Smooth muscle cell (in vitro differentiated cells): ENCODE measurements at regions not wholly inside any gene's neighbourhood (a gene's known extent, or its start where the extent isn't known, plus 50 kb on each side); places are given as distances from the start of the nearest gene placed in this dataset.

Source experiments
- DNase-seq: peaks from one replicate; lab custom pipeline; 2025; ENCODE audit not compliant: unreplicated experiment; lab: John Stamatoyannopoulos, UW
- H2AFZ ChIP-seq: fragments of 200-600 bp; sonication (generic); 2 replicates; pipeline ENCODE4 v1.6.0; 2016; ENCODE audit warnings: antibody characterized with exemption, low read depth, mild to moderate bottlenecking
- H3F3A ChIP-seq: fragments of 200-600 bp; sonication (generic); 2 replicates; pipeline ENCODE4 v1.6.0; 2017; ENCODE audit warnings: antibody characterized with exemption, low read depth
- H3K27ac ChIP-seq: fragments of 200-600 bp; sonication (generic); 2 replicates; pipeline ENCODE4 v1.5.1; 2016; ENCODE audit warnings: low read depth, mild to moderate bottlenecking
- H3K27me3 ChIP-seq: fragments of 200-600 bp; sonication (generic); 2 replicates; pipeline ENCODE4 v1.6.1; 2016; ENCODE audit warnings: low read depth, mild to moderate bottlenecking
- H3K36me3 ChIP-seq: fragments of 200-600 bp; sonication (generic); 2 replicates; pipeline ENCODE4 v1.5.1; 2016; ENCODE audit warnings: low read depth
- H3K4me1 ChIP-seq: fragments of 200-600 bp; sonication (generic); 2 replicates; pipeline ENCODE4 v1.5.1; 2016; ENCODE audit warnings: low read depth
- H3K4me2 ChIP-seq: fragments of 200-600 bp; sonication (generic); 2 replicates; pipeline ENCODE4 v1.6.0; 2016; ENCODE audit warnings: mild to moderate bottlenecking
- H3K4me3 ChIP-seq: fragments of 200-600 bp; sonication (generic); 2 replicates; pipeline ENCODE4 v1.5.1; 2016; ENCODE audit warnings: mild to moderate bottlenecking
- H3K79me2 ChIP-seq: fragments of 200-600 bp; sonication (generic); 2 replicates; pipeline ENCODE4 v1.6.0; 2016; ENCODE audit warnings: low read depth, mild to moderate bottlenecking
- H3K9ac ChIP-seq: fragments of 200-600 bp; sonication (generic); 2 replicates; pipeline ENCODE4 v1.6.0; 2016; ENCODE audit warnings: low read depth
- H3K9me3 ChIP-seq: fragments of 200-600 bp; sonication (generic); replicated peaks from 2 replicates; pipeline ENCODE4 v1.5.1; 2016; ENCODE audit warnings: low read depth
- H4K20me1 ChIP-seq: fragments of 200-600 bp; sonication (generic); 2 replicates; pipeline ENCODE4 v1.6.0; 2016; ENCODE audit warnings: low read depth
- CTCF ChIP-seq: fragments of 200-600 bp; sonication (generic); IDR thresholded peaks from 2 replicates; pipeline ENCODE4 v1.5.1; 2017; ENCODE audit warnings: borderline replicate concordance, mild to moderate bottlenecking, antibody characterized with exemption; ENCODE audit not compliant: insufficient read depth, poor library complexity, severe bottlenecking
- WGBS: methylation state at CpG from one replicate; pipeline ENCODE4 v1.1.7; 2016; ENCODE audit warnings: low lambda C conversion rate; 5-methylcytosine and 5-hydroxymethylcytosine counted together

GRCh38 chr9:89996773-89997172, 392.0 kb downstream of the GADD45G start:
- H3F3A ChIP-seq: no peaks in the 10 kb centered on the region
- H3K27me3 ChIP-seq: no peaks in the 10 kb centered on the region
- H3K9me3 ChIP-seq: no peaks in the 10 kb centered on the region
- H3K9ac ChIP-seq: no peak overlapping the region
- no peak overlapping the region for H3K4me3 ChIP-seq
- no peak overlapping the region for H3K27ac ChIP-seq
- TF ChIP-seq CTCF: no peak
- H4K20me1 ChIP-seq: no peaks in the 10 kb centered on the region
- no peak overlapping the region for H3K4me2 ChIP-seq
- H3K36me3 ChIP-seq: no peaks in the 10 kb centered on the region
- peaks cover 10% of the 10 kb centered on the region for H3K4me1 ChIP-seq
- no peak for DNase-seq
- 85% methylated on average over 3 of the region's 3 CpGs for WGBS
- H2AFZ ChIP-seq: no peak overlapping the region
- no peaks in the 10 kb centered on the region for H3K79me2 ChIP-seq

- peaks cover 10% of the 10 kb centered on the region for H3K4me1 ChIP-seq
- H3K9me3 ChIP-seq: no peaks in the 10 kb centered on the region
- WGBS: 95% methylated on average over 3 of the region's 3 CpGs
- no peak for TF ChIP-seq CTCF
- H3K9ac ChIP-seq: no peak overlapping the region
- H3K79me2 ChIP-seq: no peaks in the 10 kb centered on the region
- no peaks in the 10 kb centered on the region for H3K36me3 ChIP-seq
- no peaks in the 10 kb centered on the region for H3F3A ChIP-seq
- no peaks in the 10 kb centered on the region for H4K20me1 ChIP-seq
- no peaks in the 10 kb centered on the region for H3K27me3 ChIP-seq
- H3K4me2 ChIP-seq: no peak overlapping the region
- no peak overlapping the region for H3K27ac ChIP-seq
- DNase-seq: no peak
- H3K4me3 ChIP-seq: no peak overlapping the region
- no peak overlapping the region for H2AFZ ChIP-seq
Observed at GRCh38 chr9:89998633-89999032, 393.8 kb downstream of the GADD45G start.

- Histone ChIP-seq H3K4me1 (peaks cover 8% of the 10 kb centered on the region), H4K20me1 (no peaks in the 10 kb centered on the region), H3K9ac (no peak overlapping the region), H3K4me3 (no peak overlapping the region), H3K9me3 (no peaks in the 10 kb centered on the region), H3K36me3 (no peaks in the 10 kb centered on the region), H3F3A (no peaks in the 10 kb centered on the region), H3K4me2 (no peak overlapping the region), H3K27ac (no peak overlapping the region), H3K79me2 (no peaks in the 10 kb centered on the region), H2AFZ (no peak overlapping the region), H3K27me3 (no peaks in the 10 kb centered on the region)
- WGBS: 88% methylated on average over 3 of the region's 3 CpGs
- no peak for TF ChIP-seq CTCF
- no peak for DNase-seq
Observed at GRCh38 chr9:89999176-89999533, 394.3 kb downstream of the GADD45G start.

GRCh38 chr9:89999534-90000370, 394.9 kb downstream of the GADD45G start:
- Histone ChIP-seq H3K36me3 (no peaks in the 10 kb centered on the region), H3K4me1 (peaks cover 3% of the 10 kb centered on the region), H3K4me2 (peak overlapping the region; percentile 76), H3K27me3 (no peaks in the 10 kb centered on the region), H3K4me3 (no peak overlapping the region), H2AFZ (no peak overlapping the region), H3K9me3 (no peaks in the 10 kb centered on the region), H3K9ac (no peak overlapping the region), H3K79me2 (no peaks in the 10 kb centered on the region), H4K20me1 (no peaks in the 10 kb centered on the region), H3F3A (no peaks in the 10 kb centered on the region), H3K27ac (no peak overlapping the region)
- WGBS: 46% methylated on average over 12 of the region's 12 CpGs
- DNase-seq: no peak
- TF ChIP-seq CTCF: no peak
